Neural cell (in vitro differentiated cells): ENCODE measurements at regions not wholly inside any gene's neighbourhood (a gene's known extent, or its start where the extent isn't known, plus 50 kb on each side); places are given as distances from the start of the nearest gene placed in this dataset.

Source experiments
- H2AFZ ChIP-seq: fragments of 200-600, 300-800 bp; sonication (generic), shearing (Covaris generic); 2 replicates; pipeline ENCODE4 v1.6.0; 2014; ENCODE audit warnings: low read depth, mild to moderate bottlenecking, antibody characterized with exemption, low read length, moderate library complexity
- H3F3A ChIP-seq: fragments of 200-600 bp; shearing (Covaris generic); 2 replicates; pipeline ENCODE4 v1.6.1; 2016; ENCODE audit warnings: mild to moderate bottlenecking, moderate library complexity, mixed read lengths, antibody characterized with exemption, low read length; ENCODE audit not compliant: insufficient read depth, poor library complexity, severe bottlenecking
- H3K27ac ChIP-seq: fragments of 200-600, 300-800 bp; sonication (generic), shearing (Covaris generic); 2 replicates; pipeline ENCODE4 v1.5.1; 2014; ENCODE audit warnings: mild to moderate bottlenecking, low read length, moderate library complexity
- H3K27me3 ChIP-seq: fragments of 300-800, 200-600 bp; sonication (generic), shearing (Covaris generic); 2 replicates; pipeline ENCODE4 v1.6.0; 2014; ENCODE audit warnings: mild to moderate bottlenecking, low read depth, low read length, moderate library complexity; ENCODE audit not compliant: insufficient read depth
- H3K36me3 ChIP-seq: fragments of 300-800, 200-600 bp; sonication (generic), shearing (Covaris generic); 2 replicates; pipeline ENCODE4 v1.5.1; 2014; ENCODE audit warnings: mild to moderate bottlenecking, antibody characterized with exemption, low read length, moderate library complexity; ENCODE audit not compliant: insufficient read depth
- H3K4me2 ChIP-seq: fragments of 300-800, 200-600 bp; sonication (generic), shearing (Covaris generic); 2 replicates; pipeline ENCODE4 v1.6.0; 2014; ENCODE audit warnings: mild to moderate bottlenecking, low read length
- H3K4me3 ChIP-seq: fragments of 300-800, 200-600 bp; sonication (generic), shearing (Covaris generic); 2 replicates; pipeline ENCODE4 v1.5.1; 2014; ENCODE audit warnings: mild to moderate bottlenecking, low read length, moderate library complexity
- H3K79me2 ChIP-seq: fragments of 200-600 bp; shearing (Covaris generic); replicated peaks from 2 replicates; pipeline ENCODE4 v1.6.0; 2014; ENCODE audit warnings: mild to moderate bottlenecking, low read length, moderate library complexity; ENCODE audit not compliant: insufficient read depth
- H3K9ac ChIP-seq: fragments of 300-800, 200-600 bp; sonication (generic), shearing (Covaris generic); 2 replicates; pipeline ENCODE4 v1.6.1; 2016; ENCODE audit warnings: mild to moderate bottlenecking, low read length, mixed read lengths
- H3K9me2 ChIP-seq: fragments of 200-600 bp; shearing (Covaris generic); 2 replicates; pipeline ENCODE4 v1.6.1; 2016; ENCODE audit warnings: mild to moderate bottlenecking, low read length, mixed read lengths; ENCODE audit not compliant: insufficient read depth
- H3K9me3 ChIP-seq: fragments of 200-600, 300-800 bp; sonication (generic), shearing (Covaris generic); 2 replicates; pipeline ENCODE4 v1.6.1; 2016; ENCODE audit warnings: mild to moderate bottlenecking, mixed run types, low read length, moderate library complexity, mixed read lengths
- H4K20me1 ChIP-seq: fragments of 200-600 bp; shearing (Covaris generic); 2 replicates; pipeline ENCODE4 v1.6.1; 2016; ENCODE audit warnings: mild to moderate bottlenecking, mixed run types; ENCODE audit not compliant: insufficient read depth
- EP300 ChIP-seq: fragments of 450-650 bp; conservative IDR thresholded peaks from 2 replicates; pipeline ENCODE4 v1.6.1; 2014; ENCODE audit warnings: antibody characterized with exemption, mild to moderate bottlenecking, moderate library complexity; ENCODE audit not compliant: poor library complexity, severe bottlenecking
- EZH2 ChIP-seq: fragments of 200-600, 300-800 bp; shearing (Covaris generic), sonication (generic); IDR thresholded peaks from 2 replicates; pipeline ENCODE4 v1.6.1; 2014; ENCODE audit warnings: antibody characterized with exemption, low read length, borderline replicate concordance, mild to moderate bottlenecking; ENCODE audit not compliant: insufficient read depth, poor library complexity, severe bottlenecking
- MXI1 ChIP-seq: fragments of 450-650 bp; conservative IDR thresholded peaks from 2 replicates; pipeline ENCODE4 v1.6.1; 2014; ENCODE audit warnings: antibody characterized with exemption, mild to moderate bottlenecking; ENCODE audit not compliant: poor library complexity, severe bottlenecking
- POLR2AphosphoS5 ChIP-seq: IDR thresholded peaks from 2 replicates; pipeline ENCODE4 v1.6.1; 2012
- RAD21 ChIP-seq: fragments of 450-650 bp; conservative IDR thresholded peaks from 2 replicates; pipeline ENCODE4 v1.6.1; 2014; ENCODE audit warnings: antibody characterized with exemption, mild to moderate bottlenecking, moderate library complexity
- SMC3 ChIP-seq: fragments of 450-650 bp; conservative IDR thresholded peaks from 2 replicates; pipeline ENCODE4 v1.6.1; 2014; ENCODE audit warnings: antibody characterized with exemption, mild to moderate bottlenecking, moderate library complexity; ENCODE audit not compliant: poor library complexity
- TAF1 ChIP-seq: IDR thresholded peaks from 2 replicates; pipeline ENCODE4 v1.6.1; 2012; ENCODE audit warnings: low read depth
- TF ChIP-seq, protein P1 (sequence below): IDR thresholded peaks from 2 replicates; pipeline ENCODE4 v1.6.1; 2012; ENCODE audit warnings: borderline replicate concordance
- TF ChIP-seq, protein P2 (sequence below): fragments of 450-650 bp; IDR thresholded peaks from 2 replicates; pipeline ENCODE4 v1.5.1; 2014; ENCODE audit warnings: antibody characterized with exemption, mild to moderate bottlenecking, moderate library complexity; ENCODE audit not compliant: poor library complexity, severe bottlenecking

DNA sequence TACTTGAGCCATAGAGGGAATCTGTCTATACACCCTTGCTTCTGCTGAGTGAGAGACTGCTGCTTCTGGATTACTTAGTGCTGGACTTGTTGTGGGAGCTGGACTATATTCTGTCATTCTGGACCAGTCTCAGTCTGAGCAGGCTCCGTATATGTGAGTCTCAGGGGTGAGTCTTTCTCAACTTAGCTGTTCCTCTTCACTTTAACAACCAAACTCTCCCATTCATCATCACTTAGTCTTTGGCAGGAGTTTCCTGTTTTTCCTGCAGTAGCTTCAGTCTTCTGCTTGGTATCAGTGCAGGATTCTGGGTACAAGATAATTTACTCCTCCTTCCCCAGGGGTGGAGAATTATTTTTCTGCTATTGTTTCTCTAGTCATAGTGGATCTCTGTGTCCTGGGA, 779.5 kb downstream of the METTL15 start:
- H3F3A ChIP-seq, result no peaks in the 10 kb centered on the region
- H3K4me2 ChIP-seq, result no peak overlapping the region
- H3K4me3 ChIP-seq, result no peak overlapping the region
- H3K27ac ChIP-seq, result no peak overlapping the region
- no peaks in the 10 kb centered on the region for H3K27me3 ChIP-seq
- H3K9me3 ChIP-seq, result no peaks in the 10 kb centered on the region
- H3K9me2 ChIP-seq, result no peaks in the 10 kb centered on the region
- no peak overlapping the region for H2AFZ ChIP-seq
- TF ChIP-seq, protein P1, sequence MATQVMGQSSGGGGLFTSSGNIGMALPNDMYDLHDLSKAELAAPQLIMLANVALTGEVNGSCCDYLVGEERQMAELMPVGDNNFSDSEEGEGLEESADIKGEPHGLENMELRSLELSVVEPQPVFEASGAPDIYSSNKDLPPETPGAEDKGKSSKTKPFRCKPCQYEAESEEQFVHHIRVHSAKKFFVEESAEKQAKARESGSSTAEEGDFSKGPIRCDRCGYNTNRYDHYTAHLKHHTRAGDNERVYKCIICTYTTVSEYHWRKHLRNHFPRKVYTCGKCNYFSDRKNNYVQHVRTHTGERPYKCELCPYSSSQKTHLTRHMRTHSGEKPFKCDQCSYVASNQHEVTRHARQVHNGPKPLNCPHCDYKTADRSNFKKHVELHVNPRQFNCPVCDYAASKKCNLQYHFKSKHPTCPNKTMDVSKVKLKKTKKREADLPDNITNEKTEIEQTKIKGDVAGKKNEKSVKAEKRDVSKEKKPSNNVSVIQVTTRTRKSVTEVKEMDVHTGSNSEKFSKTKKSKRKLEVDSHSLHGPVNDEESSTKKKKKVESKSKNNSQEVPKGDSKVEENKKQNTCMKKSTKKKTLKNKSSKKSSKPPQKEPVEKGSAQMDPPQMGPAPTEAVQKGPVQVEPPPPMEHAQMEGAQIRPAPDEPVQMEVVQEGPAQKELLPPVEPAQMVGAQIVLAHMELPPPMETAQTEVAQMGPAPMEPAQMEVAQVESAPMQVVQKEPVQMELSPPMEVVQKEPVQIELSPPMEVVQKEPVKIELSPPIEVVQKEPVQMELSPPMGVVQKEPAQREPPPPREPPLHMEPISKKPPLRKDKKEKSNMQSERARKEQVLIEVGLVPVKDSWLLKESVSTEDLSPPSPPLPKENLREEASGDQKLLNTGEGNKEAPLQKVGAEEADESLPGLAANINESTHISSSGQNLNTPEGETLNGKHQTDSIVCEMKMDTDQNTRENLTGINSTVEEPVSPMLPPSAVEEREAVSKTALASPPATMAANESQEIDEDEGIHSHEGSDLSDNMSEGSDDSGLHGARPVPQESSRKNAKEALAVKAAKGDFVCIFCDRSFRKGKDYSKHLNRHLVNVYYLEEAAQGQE, result no peak
- no peak for TF ChIP-seq SMC3
- TF ChIP-seq POLR2AphosphoS5, result no peak
- no peak for TF ChIP-seq EP300
- no peak for TF ChIP-seq MXI1
- no peak for TF ChIP-seq RAD21
- TF ChIP-seq, protein P2, sequence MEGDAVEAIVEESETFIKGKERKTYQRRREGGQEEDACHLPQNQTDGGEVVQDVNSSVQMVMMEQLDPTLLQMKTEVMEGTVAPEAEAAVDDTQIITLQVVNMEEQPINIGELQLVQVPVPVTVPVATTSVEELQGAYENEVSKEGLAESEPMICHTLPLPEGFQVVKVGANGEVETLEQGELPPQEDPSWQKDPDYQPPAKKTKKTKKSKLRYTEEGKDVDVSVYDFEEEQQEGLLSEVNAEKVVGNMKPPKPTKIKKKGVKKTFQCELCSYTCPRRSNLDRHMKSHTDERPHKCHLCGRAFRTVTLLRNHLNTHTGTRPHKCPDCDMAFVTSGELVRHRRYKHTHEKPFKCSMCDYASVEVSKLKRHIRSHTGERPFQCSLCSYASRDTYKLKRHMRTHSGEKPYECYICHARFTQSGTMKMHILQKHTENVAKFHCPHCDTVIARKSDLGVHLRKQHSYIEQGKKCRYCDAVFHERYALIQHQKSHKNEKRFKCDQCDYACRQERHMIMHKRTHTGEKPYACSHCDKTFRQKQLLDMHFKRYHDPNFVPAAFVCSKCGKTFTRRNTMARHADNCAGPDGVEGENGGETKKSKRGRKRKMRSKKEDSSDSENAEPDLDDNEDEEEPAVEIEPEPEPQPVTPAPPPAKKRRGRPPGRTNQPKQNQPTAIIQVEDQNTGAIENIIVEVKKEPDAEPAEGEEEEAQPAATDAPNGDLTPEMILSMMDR, result no peak
- no peak for TF ChIP-seq TAF1
- no peak for TF ChIP-seq EZH2
- no peaks in the 10 kb centered on the region for H3K36me3 ChIP-seq
- no peaks in the 10 kb centered on the region for H4K20me1 ChIP-seq
- H3K79me2 ChIP-seq, result no peaks in the 10 kb centered on the region
- no peak overlapping the region for H3K9ac ChIP-seq

- Histone ChIP-seq H3K27ac (no peak overlapping the region), H3K4me2 (no peak overlapping the region), H3K9me3 (no peaks in the 10 kb centered on the region), H3K4me3 (no peak overlapping the region), H3K9me2 (no peaks in the 10 kb centered on the region), H3K27me3 (no peaks in the 10 kb centered on the region), H3F3A (no peaks in the 10 kb centered on the region), H3K36me3 (no peaks in the 10 kb centered on the region), H3K9ac (no peak overlapping the region), H4K20me1 (no peaks in the 10 kb centered on the region), H3K79me2 (no peaks in the 10 kb centered on the region), H2AFZ (no peak overlapping the region)
- TF ChIP-seq POLR2AphosphoS5 (no peak), EP300 (no peak), EZH2 (no peak), RAD21 (no peak), SMC3 (no peak), MXI1 (no peak)
Observed at GRCh38 chr11:28879869-28880268, 771.7 kb downstream of the METTL15 start.

GRCh38 chr11:28878025-28878424, 769.8 kb downstream of the METTL15 start:
- Histone ChIP-seq H3K9me3 (no peaks in the 10 kb centered on the region), H3K9me2 (no peaks in the 10 kb centered on the region), H3K9ac (no peak overlapping the region), H3K4me3 (no peak overlapping the region), H3K4me2 (no peak overlapping the region), H3K79me2 (no peaks in the 10 kb centered on the region), H3K27ac (no peak overlapping the region), H3K36me3 (no peaks in the 10 kb centered on the region), H4K20me1 (no peaks in the 10 kb centered on the region), H3F3A (no peaks in the 10 kb centered on the region), H3K27me3 (no peaks in the 10 kb centered on the region), H2AFZ (no peak overlapping the region)
- TF ChIP-seq TAF1, result no peak
- no peak for TF ChIP-seq SMC3
- TF ChIP-seq RAD21, result no peak
- peak; percentile 43 for TF ChIP-seq POLR2AphosphoS5
